Posterior cingulate gyrus (tissue), 11 donors: ENCODE measurements at regions not wholly inside any gene's neighbourhood (a gene's known extent, or its start where the extent isn't known, plus 50 kb on each side); places are given as distances from the start of the nearest gene placed in this dataset.

Source experiments
- DNase-seq, 10 donors: peaks; one replicate each; pipeline versions ENCODE4 v3.0.0 to v3.0.0-alpha.2; 2020 to 2021; ENCODE audit warnings: mixed read lengths in 3 of 10
- intact Hi-C: fragments of 100-400 bp; cut with DNase I; formaldehyde crosslinking; loops from one replicate; pipeline ENCODE4 v1.15.1; 2023

DNA sequence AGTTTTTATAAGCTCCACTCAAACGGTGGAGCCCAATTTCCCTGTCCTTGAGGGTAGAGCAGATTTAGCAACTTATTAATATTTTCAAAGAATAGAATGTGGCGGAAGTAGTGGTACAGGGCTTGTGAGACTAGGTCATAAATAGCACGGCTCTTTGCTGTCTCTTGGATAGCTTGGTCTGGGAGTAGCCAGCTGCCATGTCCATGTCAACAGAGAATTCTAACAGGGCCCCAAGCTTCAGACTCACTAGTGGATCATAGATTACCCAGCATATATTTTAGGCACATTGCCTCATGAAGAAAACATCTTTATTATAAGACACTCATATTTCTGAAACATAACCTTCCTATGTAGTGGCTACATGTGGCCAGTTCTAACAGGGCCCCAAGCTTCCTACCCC lies 755.7 kb downstream of the HDGFL1 start:
- intact Hi-C loops: no loop called here

DNA sequence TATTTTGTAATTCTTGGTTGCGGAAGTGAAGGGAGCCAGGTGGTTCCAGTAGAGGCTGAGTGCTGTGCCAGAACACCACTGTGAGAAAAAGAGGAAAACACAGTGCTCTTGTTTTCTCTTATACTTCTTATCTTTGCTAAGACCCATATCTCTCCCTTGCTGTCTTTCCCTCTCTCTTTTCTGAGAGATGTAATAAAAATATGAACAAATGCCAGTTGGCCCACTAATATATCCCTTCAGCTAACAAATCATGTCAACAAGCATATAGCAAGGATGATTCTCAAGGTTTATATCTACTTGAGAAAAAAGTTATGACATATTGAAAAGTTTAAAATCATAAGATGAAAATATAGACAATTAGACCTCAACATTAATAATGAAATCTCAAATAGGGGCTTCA lies 758.3 kb downstream of the HDGFL1 start:
- DNase-seq: no peak
- intact Hi-C loops: no loop called here

More for the DNA sequence above, 755.7 kb downstream of the HDGFL1 start:
- DNase-seq: no peak

DNA sequence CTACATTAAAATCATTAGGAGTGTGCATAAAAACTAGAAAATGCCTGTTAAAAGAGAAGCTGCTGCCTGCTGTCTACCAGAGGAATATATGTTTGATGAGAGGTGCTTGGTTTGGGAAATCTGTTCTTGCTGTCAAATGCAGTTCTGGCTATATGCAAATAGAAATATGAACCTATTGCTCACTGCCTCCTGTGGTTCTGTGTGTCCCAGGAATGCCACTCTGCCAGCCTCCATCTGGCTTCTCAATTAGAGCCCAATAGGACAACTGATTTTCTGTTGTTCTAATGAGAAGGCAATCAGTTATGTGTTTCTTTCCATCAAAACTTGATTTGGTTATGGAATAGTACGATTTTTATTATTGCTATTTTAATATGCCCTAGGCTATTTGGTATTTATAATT lies 759.7 kb downstream of the HDGFL1 start:
- DNase-seq: no peak
- intact Hi-C loops: no loop called here

DNA sequence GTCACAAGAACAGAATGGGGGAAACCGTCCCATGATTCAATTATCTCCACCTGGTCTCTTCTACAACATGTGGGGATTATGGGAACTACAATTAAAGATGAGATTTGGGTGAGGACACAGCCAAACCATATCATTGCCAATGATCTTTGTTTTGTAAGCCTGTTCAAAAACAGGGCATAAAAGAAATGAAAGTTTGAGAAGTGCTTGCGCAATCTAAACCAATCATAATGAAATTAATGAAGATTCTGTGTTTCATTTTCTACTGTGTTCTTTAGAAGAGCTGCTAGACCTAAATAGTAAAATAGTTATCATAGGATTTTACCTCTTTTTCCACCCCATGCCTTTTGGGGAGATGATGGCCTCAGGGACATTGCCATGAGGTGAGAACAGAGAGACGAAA lies 761.3 kb downstream of the HDGFL1 start:
- no peak for DNase-seq
- intact Hi-C loops: no loop called here

DNA sequence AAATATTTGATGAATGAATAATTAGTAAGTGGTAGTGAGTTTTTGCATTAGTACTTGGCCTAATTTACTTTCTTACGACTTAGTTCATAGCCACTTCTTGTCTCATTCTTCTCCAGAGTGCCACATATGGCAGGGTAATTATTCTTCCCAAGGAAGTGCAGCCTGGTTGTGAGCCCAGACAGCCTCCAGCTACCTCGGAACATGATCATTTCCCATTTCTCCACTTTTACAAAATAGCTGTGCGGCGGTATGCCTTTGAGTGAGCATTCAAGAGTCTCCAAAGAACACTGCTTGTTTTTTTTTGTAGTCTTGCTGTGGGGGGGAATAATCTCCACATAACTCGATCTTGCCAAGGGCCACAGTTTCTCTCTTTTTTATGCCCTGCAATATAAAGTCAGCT lies 765.0 kb downstream of the HDGFL1 start:
- no peak for DNase-seq
- intact Hi-C loops: no loop called here

DNA sequence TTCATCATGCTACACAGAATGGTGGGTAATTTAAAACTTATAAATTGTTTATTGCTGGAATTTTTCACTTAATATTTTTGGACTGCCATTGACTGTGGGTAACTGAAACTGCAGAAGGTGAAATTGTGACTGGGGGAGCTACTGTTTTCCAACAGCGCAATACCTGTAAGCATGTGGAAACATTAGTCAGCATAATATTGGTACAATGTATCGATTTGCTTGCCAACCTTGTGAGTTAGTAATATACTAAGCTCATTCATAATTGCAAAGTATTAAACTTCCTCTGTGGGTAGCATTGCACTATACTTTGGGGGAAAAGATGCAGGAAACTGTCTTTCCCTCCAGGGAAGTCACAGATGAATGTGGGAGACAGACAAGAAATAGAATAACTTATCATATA lies 766.5 kb downstream of the HDGFL1 start:
- intact Hi-C loops: loop anchor here (5.0 kb wide), 1 partner anchor 1394 kb away; no protein-coding TSS in a partner anchor
- no peak for DNase-seq

DNA sequence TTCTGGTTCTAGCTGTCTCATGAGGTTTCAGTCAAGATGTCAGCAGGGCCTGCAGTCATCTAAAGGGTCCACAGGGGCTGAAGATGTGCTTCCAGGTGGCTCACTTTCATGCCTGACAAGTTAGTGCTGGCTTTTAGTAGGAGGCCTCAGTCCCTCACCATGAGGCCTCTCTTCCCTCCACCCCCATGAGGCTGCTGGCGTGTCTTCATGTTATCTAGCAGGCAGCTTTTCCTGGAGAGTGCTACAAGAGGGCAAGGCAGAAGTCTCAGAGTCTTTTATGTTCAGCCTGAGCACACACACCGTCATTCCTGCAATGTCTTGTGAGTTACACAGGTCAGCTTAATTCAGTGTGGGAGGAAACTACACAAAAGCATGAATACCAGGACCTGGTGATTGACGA lies 769.9 kb downstream of the HDGFL1 start:
- no peak for DNase-seq
- intact Hi-C loops: loop anchor here (5.0 kb wide), 1 partner anchor 1397 kb away; no protein-coding TSS in a partner anchor

DNA sequence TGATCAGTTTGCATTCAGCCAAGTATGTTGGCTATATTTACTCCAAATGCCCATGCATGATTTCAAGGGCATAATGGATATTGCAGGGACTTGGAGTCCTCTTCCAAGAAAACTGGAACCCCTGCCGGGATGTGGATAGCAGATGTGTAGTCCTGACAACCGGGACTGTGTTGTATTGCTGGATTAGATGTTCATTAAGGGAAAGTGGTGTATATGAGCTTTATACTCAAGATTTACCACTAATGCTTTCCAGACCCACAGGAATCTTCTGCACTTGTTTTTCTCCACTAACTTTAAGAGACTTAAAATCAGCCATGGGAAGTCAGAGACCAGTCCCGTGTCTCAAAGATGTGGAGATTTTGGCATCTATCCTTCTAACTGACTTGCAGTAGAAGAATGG lies 770.9 kb downstream of the HDGFL1 start:
- no peak for DNase-seq
- intact Hi-C loops: no loop called here

DNA sequence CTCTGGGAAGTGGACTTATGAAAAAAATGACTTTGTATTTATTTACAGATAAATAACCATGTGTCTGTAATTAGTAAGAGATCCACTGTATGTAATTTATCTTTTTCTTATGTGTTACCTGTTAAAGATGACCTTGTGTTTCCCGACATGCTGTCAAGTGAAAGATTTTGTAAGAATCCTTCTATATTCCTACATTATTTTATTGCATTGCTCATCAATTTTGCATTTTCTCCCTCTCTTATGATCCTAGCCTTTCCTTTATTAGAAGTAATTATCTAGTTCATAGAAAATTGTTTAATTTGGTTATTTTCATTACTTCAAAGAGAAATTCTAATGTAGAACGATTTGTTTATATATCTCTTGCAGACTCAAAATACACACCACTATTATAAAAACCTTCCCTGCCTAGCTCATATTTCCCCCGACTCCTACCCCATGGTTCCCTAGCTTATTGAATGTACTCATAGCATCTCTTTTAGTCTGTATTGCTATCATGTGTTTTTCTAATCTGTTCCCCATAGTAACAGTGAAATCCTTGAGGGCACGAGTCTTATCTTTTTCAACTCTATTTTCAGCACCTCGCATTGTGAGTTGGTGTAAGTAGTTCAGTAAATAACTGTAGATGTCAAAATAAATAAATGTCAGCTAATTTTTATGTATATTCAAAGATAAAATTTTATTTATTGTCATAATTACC lies 774.4 kb downstream of the HDGFL1 start:
- DNase-seq: no peak
- intact Hi-C loops: no loop called here

DNA sequence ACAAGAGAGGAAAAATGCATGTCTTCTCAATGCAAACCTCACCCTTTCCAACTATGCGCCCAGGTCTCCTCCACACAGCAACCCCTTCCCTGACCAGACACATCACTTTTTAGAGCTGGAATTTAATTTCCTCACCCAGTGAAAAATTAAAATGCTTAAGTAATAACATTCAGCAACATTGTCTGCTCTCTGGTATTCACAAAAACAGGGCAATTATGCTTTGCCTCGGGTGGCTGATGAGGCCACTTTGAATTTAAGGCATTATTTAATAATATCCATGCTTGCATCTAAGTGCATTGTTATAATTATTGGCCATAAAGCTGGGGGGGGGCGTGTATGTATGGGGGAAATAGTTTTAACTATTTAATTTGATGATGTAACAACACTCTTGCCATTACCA lies 777.8 kb upstream of the NRSN1 start:
- no peak for DNase-seq
- intact Hi-C loops: no loop called here

DNA sequence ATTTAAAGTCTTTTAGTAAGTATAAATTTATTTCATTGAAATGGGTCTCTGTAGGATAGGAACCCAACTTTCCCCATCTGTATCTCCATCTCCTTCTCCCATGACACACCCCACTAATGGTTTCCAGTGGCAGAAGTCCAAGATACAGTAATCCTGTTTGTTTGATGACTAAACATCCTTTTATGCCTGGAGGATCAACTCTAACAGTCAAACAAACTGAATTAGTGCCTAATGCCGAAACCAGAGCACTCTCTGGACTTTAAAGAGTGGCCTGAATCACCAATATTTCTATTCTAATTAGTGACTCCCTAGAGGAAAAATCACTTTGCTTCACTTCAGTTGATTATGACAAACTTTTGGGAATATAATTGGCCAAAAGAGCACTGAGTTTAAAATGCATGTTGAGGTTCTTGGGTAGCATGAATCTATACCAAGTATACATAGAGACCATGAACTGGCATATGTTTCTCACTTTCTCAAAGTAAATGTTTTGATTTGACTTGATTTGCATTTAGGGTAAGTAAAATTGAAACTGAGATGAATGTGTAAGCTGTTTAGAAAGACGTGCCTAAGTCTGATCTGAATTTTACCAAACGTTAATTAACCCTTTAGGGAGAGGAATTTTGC lies 776.4 kb upstream of the NRSN1 start:
- DNase-seq: no peak
- intact Hi-C loops: no loop called here

DNA sequence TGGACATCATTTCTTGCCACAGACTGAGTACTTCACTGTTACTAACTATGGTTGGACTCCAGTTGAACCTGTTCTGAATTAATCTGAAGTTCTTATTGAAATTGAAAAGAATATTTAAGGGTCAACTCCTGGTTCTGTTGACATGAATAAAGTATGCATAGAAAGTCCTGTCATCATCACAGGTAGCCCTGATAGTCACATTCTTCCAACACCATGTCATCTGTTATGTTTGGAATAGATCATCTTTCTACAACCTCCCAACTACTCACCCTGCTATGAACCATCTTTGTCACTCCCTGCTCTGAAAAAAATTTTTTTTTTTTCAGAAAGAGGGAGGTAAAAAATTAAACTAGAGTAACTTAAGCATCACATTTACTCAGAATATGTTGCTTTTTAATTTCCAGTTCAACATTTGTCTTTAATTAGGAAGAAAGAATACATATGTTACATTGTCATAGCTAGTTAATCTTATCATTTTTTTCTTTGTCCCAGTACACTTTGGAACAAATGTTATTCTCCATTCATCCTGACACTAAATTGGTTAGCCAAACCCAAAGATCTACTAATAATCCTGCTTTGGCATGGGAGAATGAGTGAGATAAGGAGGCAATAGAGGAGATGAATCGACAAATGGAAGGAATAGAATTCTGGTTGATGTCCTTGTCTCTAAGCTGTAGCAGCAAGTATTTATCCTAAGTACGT lies 775.1 kb upstream of the NRSN1 start:
- DNase-seq: no peak
- intact Hi-C loops: no loop called here

DNA sequence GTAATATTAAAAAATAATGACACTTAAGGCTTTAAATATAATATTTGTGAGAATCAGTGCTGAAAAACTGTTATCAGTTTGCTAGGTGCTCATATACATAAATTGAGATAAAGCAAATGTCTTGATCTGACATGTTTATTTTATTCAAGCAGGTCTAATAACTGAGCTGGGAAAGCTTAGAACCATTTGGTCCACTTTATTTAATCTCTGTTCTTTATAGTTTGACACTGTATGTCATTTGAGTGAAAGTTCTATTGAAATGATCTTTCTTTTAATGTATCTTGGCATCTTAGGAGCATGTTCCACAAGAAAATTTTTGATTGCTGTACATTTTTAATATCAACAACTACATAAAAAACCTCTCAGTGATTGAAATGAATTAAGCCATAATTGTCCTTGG lies 772.0 kb upstream of the NRSN1 start:
- intact Hi-C loops: no loop called here
- no peak for DNase-seq

DNA sequence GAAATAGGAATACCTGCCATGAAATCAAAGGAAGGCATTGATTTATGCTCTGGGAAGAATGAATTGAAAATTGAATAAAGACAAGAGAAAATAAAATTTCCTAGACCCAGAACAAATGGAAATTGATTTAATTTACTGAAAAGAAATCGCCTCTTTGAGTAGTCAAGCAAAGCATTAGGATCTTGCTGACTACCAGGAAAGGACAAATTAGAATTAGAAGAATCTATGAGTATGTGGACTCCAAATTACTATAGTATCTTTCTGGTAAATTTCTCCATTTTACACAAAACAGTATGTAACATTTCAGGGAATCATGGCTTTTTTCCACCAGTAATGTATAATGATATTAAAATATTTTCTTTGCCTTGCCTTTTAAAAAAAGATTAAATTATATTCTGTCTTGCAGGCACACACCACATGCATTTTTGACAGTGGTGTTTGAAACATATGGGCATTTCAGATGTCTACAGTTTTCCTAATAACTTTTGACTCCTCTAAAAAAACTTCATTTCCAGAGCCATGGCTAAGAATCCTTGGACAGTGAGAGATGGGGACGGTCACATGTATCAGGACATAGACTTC lies 768.7 kb upstream of the NRSN1 start:
- intact Hi-C loops: no loop called here
- no peak for DNase-seq

DNA sequence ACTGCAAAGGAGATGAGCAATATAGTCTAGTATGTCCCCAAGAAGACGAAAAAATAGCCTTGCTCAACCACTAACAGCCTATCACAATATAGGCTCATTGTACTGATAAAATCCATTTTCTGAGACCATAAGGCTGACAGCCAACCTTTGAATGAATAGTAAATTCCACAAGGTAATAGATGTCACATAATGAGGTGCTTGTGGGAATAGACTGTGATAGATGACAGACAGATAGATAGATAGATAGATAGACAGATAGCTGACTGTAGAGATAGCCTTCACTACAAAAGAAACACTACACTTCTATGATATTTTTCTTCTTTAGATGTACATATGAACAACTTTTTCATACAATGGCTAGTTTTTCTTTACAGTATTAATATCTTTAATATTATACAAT lies 760.3 kb upstream of the NRSN1 start:
- intact Hi-C loops: no loop called here

DNA sequence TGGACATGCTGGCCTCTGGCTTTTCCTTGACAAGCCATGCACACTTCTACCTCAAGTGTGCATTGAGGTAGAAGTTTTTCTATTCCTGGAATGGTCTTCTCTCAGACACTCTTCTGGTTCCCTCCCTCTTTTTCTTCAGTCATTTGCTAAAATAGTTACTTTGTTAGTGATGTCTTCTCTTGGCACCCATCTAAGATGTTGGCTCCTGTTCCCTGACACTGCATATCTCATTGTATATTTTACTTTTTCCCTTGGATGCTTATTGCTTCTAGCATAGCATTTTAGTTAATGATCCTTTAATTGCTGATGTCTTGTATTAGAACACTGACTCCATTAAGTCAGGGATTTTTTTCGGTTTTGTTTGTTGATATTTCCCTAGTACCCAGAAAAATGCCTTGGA lies 758.7 kb upstream of the NRSN1 start:
- no peak for DNase-seq

More for the DNA sequence above, 760.3 kb upstream of the NRSN1 start:
- DNase-seq: no peak

DNA sequence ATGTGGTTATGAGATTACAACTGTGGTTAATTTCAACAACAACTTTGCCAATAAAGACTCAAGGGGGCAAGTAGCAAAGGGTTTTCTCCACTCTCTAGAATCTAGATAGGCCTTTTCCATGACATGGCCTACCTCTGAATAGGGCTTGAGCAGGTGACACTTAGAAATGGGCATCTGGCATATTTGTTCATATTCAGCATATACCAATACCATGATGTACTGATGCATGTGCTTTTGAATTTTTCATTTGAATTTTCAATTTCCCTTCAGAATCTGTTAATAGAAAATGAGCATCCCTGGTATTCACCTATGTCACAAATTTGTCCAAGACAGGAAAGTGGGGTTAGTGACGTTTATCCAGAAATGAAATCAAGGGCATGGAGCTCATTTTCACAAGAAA lies 757.5 kb upstream of the NRSN1 start:
- DNase-seq: no peak
- intact Hi-C loops: no loop called here

More for the DNA sequence above, 758.7 kb upstream of the NRSN1 start:
- intact Hi-C loops: no loop called here

DNA sequence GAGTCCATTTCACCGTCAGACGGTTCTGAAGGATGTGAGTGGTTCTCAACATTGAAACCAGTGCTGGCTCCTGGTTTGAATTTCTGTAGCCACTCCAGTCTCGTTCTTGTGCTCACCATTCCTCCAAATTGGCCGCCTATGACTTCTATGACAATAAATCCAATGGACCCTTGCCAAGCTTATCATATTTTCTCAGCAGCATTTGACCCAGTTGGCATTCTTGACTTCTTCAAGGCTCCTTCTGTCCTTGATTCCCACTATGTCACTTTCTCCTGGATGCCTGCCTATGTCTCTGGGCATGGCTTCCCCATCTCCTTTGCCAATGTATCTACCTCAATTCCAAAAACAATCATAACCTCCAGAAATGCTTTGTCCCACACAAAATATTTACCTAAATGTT lies 756.0 kb upstream of the NRSN1 start:
- intact Hi-C loops: no loop called here
- no peak for DNase-seq

DNA sequence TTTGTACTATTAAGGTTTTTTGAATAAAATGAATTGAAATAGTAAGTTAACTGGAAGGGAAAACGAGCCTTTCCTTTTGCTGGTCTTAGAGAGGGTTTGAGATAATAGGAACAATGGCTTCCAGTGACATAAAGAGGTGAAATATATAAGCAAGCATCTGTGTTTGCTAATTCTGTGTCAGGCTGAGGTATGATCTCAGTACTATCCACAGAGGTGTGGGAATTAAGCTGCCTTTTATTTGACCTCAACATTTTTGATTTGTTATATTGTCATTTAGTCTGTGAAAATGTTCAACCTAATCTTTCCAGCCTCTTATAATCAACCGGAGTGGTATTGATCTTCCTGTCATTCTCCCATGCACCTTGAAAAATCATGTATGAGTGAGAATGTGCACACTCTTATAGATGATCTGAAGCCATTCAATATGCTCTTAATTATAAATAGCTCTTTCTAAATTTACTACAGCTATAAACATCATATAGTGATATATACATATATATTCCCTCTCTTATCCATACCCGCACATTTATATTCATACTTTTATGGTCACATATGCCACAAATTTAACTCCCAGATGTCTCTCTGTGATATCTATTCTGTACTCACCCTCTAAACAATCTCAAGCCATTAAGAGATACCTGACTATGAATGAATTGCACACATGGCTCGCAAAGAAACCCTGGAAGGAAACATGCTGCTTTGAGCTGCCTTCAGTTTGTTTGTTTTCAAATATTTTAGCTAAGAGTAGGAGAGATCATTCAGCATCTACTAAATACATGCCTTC lies 754.7 kb upstream of the NRSN1 start:
- no peak for DNase-seq
- intact Hi-C loops: no loop called here

DNA sequence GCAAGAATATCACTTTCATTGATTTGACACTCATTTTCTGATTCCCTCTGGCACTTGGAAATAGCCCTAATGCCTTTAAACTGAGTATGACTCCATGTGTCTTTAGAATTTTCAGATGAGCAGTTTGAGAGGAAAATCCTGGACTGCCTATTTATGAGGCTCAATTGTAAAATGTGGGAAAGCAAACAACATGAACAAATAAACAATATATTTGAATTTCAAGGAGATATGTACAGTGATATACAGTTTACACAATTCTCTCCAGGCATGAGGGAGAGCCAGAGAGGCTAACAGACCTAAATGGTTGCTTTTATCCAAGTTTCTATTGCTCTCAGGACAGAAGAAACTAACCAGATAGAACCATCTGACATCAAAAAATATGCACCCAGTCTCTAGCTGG lies 748.2 kb upstream of the NRSN1 start:
- no peak for DNase-seq
- intact Hi-C loops: no loop called here

DNA sequence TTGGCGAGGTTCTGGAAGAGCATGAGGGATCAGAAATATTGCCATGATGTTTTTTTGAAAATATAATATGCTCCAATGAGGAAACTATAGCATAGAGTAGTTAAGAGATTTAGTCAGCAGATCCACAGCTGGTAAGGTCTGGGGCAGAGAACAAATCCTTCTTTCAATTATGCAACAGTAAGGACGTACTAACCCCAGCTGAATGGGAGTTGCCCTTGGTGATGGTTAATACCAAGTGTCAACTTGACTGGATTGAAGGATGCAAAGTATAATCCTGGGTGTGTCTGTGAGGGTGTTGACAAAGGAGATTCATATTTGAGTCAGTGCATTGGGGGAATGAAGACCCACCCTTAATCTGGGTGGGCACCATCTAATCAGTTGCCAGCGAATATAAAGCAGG lies 745.5 kb upstream of the NRSN1 start:
- intact Hi-C loops: no loop called here
- DNase-seq: no peak
